NCI-H748 treated with DMSO at 0.1 percent for 48 hours (cell line): ENCODE measurements at regions not wholly inside any gene's neighbourhood (a gene's known extent, or its start where the extent isn't known, plus 50 kb on each side); places are given as distances from the start of the nearest gene placed in this dataset.
"Not testable (repeated sequence)": the region's sequence is repeated elsewhere in the genome, so short reads cannot be mapped to it uniquely, and the experiment has no call there.

ENCODE experiments used
- DNase-seq: peaks from one replicate; lab custom pipeline; 2025; lab: John Stamatoyannopoulos, UW

GRCh38 chr16:21363550-21364223, 85.6 kb upstream of the CRYM start:
- DNase-seq = not testable (repeated sequence)

DNA sequence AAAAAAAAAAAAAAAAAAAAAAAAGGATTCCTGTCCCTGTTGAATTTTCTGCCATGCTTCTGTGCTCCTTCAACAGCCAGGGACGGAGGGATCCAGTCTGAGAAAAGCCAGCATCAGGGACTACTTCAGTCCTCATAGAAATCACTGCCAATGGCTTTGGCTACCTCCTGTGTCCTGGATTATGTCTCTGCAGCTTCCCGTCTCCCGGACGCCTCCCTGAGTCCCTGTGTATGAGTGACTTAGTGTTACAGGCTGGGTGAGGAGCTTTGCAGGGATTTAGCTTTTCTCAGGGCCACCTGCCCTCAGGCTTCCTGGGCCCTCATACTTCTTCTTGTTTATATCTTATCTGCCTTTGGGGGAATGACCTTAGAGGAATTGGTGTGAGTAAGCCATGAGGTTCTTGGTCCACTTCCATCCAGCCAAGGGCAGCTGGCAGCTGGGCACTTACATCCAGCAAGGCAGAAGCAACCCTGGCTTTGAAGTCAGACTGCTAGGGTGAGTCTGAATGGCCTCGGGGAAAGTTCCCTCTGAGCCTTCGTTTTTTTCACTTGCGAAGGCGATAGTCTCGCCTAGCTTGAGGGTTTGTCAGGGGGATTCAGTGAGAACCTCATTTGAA, 83.6 kb upstream of the CRYM start:
- not testable (repeated sequence) for DNase-seq

GRCh38 chr16:21361045-21361444, 83.0 kb upstream of the CRYM start:
- DNase-seq = not testable (repeated sequence)

DNA sequence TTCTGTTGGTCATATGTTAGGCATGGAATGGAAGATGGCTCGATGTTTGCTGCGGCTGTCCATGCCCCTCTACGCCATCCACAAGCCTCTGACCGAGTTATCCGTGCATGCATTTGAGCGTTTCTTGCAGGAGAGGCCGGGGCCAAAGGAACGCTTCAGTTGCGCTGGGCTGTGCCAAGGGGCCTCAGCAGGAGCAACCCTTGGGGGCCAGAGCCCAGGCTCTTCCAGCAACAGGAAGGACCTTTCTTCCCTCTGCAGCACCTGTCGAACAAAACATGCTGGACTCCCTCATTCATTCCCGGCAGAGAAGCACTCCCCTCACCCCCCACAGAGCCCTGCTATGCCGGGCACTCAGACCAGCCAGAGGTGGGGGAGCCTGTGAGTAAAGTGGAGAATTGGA, 81.4 kb upstream of the CRYM start:
- not testable (repeated sequence) for DNase-seq

DNA sequence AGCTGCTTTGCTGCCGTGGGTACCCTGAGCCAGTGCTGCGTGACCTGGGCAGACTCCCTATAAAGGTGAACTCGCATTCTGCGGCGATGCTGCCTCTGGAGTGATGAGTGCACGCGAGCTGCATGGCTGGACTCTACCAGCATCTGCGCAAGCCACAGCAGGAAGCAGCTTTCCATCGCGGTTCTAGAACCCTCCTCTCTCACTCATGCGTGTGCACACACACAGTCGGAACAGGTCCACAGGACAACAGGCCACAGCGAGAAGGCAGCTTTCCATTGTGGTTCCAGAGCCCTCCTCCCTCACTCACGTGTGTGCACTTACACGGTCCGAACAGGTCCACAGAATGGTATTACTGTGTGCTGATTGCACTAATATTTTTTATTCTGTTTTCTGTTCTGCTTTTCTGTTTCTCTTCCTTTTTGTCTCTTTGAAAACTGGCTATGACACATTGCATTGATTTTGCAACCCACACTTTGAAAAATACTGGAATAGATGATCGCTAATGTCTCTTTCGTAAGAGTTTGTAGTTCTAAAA, 80.2 kb upstream of the CRYM start:
- DNase-seq = not testable (repeated sequence)

DNA sequence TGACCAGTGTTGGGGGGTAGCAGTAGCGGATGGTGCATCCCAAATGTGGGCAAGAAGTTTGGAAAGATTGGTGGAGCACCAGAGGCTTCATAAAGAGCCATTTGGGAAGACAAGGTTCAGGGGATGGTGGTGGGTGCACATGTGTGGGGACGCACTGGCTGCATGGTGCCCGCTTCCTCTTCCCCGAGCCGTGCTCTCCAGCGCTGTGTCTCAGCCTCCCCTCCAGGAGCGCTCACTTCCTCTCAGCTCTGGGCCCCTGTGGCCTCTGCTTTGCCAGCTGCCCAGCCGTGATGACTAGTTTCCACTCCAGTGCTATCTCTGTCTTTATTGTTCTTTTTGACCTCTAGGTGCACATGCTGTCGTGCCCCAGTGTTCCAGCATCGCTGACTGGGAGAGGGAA, 78.2 kb upstream of the CRYM start:
- DNase-seq = not testable (repeated sequence)

GRCh38 chr16:21351433-21351832, 73.3 kb upstream of the CRYM start:
- DNase-seq = not testable (repeated sequence)

- not testable (repeated sequence) for DNase-seq
Measured at GRCh38 chr16:21350851-21351250, 72.8 kb upstream of the CRYM start.

- DNase-seq = not testable (repeated sequence)
Measured at GRCh38 chr16:21349336-21349735, 71.2 kb upstream of the CRYM start.

DNA sequence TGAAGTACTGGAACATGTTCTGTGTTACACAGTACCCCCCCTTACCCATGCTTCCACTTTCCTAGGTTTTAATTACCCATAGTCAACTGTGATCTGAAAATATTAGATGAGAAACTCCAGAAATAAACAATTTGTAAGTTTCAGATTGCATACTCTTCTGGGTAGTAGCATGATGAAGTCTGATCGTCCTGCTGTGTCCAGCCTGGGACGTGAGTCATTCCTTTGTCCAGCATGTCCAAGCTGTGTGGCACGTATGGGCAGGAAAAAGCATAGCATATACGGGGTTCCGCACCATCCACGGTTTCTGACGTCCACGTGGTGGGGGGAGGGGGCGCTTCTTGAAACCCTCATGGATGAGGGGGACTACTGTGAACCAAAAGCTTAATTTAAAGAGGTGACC, 70.7 kb upstream of the CRYM start:
- not testable (repeated sequence) for DNase-seq

GRCh38 chr16:21347538-21347937, 69.4 kb upstream of the CRYM start:
- DNase-seq = not testable (repeated sequence)

DNA sequence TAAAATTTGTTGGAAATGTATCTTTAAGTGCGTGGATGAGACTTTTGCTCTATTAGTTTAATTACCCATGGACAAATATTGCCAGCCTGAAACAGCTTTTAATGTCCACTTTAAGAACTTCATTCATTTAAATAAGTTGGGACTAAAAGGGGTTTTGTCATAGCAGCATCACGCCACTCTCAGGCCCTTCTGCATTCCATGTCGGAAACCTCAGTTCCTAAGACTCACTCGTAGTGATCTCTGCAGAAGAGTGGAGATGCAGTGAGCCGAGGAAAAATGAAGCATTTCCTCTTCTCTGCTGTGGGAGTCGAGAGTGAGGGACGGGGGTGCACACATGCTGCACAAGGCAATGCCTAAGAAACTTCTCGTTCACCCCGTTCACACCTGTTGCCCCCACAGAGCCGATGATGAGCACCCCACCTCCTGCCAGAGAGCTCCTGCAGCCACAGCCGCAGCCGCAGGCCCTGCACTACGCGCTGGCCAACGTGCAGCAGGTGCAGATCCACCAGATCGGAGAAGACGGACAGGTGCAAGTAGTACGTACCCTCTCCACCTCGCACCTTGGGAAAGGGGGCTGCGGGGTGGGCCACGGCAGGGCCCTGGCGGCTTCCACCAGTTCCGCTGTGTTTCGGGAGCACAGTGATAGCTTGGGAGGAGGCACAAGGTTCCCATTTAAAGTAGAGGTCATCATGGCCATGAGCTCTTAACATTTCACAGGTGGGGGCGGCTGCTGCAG, 68.8 kb upstream of the CRYM start:
- DNase-seq = not testable (repeated sequence)

GRCh38 chr16:21344361-21344912, 66.3 kb upstream of the CRYM start:
- not testable (repeated sequence) for DNase-seq

- DNase-seq = no peak
Measured at GRCh38 chr16:21341101-21341500, 63.0 kb upstream of the CRYM start.

DNA sequence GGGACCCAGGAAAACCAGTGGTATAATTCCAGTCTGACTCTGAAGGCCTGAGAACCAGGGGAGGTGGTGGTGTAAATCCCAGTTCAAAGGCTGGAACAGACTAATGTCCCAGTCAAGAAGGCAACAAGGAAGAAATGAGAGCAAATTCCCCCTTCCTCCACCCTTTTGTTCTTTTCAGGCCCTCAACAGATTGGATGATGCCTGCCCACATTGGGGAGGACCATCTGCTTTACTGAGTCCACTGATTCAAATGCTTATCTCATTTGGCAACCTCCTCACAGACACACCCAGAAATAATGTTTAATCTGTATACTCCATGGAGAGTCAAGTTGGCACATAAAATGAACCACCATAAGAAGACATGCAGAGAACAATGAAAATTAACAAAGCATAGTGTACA, 61.9 kb upstream of the CRYM start:
- no peak for DNase-seq

DNA sequence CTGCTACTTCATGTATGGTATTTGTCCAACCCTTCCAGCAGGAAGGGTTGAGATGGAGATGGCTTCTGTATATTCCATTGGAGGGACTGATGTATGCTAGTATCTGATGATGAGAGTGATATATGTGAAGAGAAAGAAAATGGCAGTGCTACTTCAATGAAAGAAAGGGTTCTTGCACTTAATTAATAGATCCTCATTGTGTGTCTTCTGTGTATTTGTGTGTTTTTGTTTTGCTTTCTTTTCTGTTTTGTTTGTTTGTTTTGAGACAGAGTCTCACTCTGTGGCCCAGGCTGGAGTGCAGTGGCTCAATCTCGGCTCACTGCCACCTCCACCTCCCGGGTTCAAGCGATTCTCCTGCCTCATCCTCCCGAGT, 61.2 kb upstream of the CRYM start:
- DNase-seq = no peak

GRCh38 chr16:21338537-21339268, 60.6 kb upstream of the CRYM start:
- no peak for DNase-seq

DNA sequence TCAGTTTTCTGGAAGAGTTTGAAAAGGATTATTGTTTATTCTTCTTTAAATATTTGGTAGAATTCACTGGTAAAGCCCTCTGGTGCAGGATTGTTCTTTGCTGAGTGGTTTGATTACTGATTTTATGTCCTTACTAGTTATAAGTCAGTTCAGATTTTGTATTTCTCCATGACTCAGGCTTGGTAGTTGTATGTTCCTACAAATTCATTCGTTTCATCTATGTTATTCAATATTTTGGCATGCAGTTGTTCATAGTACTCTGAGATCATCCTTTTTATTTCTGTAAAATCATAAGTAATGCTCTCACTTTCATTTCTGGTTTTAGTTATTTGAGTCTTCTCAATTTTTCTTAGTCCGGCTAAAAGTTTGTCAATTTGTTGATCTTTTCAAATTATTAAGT, 58.1 kb upstream of the CRYM start:
- DNase-seq = no peak

- not testable (repeated sequence) for DNase-seq
Measured at GRCh38 chr16:21334188-21335146, 56.4 kb upstream of the CRYM start.

- not testable (repeated sequence) for DNase-seq
Measured at GRCh38 chr16:21333683-21334082, 55.6 kb upstream of the CRYM start.
